ENCODE measurements at regions not wholly inside any gene's neighbourhood (a gene's known extent, or its start where the extent isn't known, plus 50 kb on each side); places are given as distances from the start of the nearest gene placed in this dataset.

DNA sequence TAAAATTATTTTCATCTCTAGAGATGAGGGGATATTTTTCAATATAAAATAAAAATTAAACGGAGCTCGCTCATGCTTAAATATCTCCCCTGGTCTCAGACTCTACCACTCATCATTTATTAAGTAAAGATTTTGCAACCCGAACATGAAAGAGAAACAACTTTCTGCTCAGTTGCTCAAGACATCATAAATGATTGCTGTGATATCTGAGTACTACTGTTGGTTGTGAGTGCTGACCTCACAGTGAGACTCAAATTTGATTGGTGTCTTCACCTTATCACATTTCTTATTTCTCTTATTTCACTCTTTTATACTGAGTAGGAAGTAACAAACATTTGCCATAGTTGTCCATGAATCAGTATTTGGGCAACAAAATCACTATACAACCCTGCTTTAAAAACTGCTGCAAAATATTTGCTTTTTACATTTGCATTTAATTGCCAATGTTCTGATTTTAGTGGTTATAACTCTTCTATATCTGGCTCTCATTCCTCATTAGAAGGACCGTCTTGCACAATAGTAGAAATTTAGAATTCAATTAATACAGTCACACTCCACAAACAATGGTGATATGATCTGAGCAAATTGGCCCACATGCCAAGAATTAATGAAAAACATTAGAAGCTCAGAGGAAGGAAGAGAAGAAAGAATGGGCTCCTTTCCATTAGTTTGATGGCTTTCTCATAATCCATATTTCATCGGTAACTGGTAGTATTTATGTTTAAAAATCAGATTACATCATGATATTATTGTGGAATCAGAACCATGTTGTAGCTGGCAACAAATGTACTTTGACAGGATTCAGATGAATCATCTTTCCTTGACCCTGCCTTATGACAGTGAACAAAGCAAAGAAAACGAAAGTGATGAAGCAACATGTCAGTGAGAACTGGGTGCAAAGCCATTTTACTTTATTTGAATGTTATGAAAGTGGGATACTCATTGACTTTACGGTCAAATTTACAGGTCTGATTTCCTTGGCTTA, 973.6 kb upstream of the TENM4 start:
- Histone ChIP-seq H3K9me3 (no peaks in the 10 kb centered on the region), H3K27ac (no peak overlapping the region), H3K36me3 (no peaks in the 10 kb centered on the region), H3K27me3 (no peaks in the 10 kb centered on the region), H3K4me3 (no peak overlapping the region), H3K4me1 (ENCODE audit: insufficient read depth) (no peaks in the 10 kb centered on the region)
- WGBS, 3 donors, result 56 to 61% (median 58%) methylated on average over 7 of the region's 7 CpGs
- no peak for DNase-seq
- TF ChIP-seq, protein P1, sequence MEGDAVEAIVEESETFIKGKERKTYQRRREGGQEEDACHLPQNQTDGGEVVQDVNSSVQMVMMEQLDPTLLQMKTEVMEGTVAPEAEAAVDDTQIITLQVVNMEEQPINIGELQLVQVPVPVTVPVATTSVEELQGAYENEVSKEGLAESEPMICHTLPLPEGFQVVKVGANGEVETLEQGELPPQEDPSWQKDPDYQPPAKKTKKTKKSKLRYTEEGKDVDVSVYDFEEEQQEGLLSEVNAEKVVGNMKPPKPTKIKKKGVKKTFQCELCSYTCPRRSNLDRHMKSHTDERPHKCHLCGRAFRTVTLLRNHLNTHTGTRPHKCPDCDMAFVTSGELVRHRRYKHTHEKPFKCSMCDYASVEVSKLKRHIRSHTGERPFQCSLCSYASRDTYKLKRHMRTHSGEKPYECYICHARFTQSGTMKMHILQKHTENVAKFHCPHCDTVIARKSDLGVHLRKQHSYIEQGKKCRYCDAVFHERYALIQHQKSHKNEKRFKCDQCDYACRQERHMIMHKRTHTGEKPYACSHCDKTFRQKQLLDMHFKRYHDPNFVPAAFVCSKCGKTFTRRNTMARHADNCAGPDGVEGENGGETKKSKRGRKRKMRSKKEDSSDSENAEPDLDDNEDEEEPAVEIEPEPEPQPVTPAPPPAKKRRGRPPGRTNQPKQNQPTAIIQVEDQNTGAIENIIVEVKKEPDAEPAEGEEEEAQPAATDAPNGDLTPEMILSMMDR (IDR thresholded peaks at IDR 0.05), result no peak
- no peak for TF ChIP-seq EP300 (IDR thresholded peaks at IDR 0.05)
- no peak for TF ChIP-seq POLR2A (IDR thresholded peaks at IDR 0.05)
- intact Hi-C loops (cut with DNase I), result no loop called here

DNA sequence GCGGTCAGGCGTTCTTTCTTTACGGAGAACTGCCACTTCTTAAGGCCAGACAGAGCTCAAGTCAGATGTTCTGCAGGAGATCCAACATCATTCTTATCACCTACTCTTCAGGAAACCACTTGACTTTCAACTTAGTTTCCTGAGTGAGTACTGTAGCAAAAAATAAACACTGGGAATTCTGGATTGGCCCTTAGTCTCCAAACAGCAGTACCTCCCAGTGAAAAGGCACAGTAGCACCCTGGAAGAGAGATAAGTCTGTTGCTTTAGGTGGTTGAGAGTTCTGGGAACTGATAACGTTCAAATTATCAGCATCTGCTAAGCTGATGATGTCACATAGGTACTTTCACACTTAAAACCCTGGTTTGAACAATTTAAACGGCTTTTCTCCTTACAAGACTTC, 971.8 kb upstream of the TENM4 start:
- no peaks in the 10 kb centered on the region for H3K27me3 ChIP-seq
- no peaks in the 10 kb centered on the region for H3K36me3 ChIP-seq
- intact Hi-C loops (cut with DNase I), result no loop called here
- no peak for TF ChIP-seq EP300 (IDR thresholded peaks at IDR 0.05)
- TF ChIP-seq, protein P1 (IDR thresholded peaks at IDR 0.05), result no peak
- no peak for TF ChIP-seq POLR2A (IDR thresholded peaks at IDR 0.05)
- H3K27ac ChIP-seq, result no peak overlapping the region
- H3K4me1 ChIP-seq (ENCODE audit: insufficient read depth), result no peaks in the 10 kb centered on the region
- H3K4me3 ChIP-seq, result no peak overlapping the region
- no peaks in the 10 kb centered on the region for H3K9me3 ChIP-seq
- 74 to 80% (median 78%) methylated on average over 5 of the region's 5 CpGs for WGBS, 3 donors
- no peak for DNase-seq

DNA sequence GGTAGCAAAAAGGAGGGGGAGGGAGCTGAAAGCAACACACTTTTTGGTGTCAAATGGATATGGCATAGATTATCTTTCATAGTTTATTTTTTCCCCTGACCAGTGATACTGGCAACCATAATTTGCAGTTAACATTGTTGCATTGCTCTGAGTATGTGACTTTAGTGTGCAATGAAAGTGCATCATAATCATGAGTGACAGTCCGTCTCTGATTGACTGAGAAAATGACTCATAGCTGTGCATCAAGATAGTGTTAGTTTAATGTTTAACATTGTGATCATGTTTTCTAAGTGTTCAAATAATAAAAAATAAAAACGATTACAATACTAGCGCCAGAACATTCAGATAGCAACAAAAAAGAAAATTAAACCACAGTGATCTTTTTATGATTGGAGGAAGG, 952.4 kb upstream of the TENM4 start:
- H3K9me3 ChIP-seq, result no peaks in the 10 kb centered on the region
- no peaks in the 10 kb centered on the region for H3K4me1 ChIP-seq (ENCODE audit: insufficient read depth)
- DNase-seq, result no peak
- intact Hi-C loops (cut with DNase I), result no loop called here
- H3K27me3 ChIP-seq, result no peaks in the 10 kb centered on the region
- H3K27ac ChIP-seq, result no peak overlapping the region
- TF ChIP-seq EP300 (IDR thresholded peaks at IDR 0.05), result no peak
- TF ChIP-seq, protein P1 (IDR thresholded peaks at IDR 0.05), result no peak
- TF ChIP-seq POLR2A (IDR thresholded peaks at IDR 0.05), result no peak
- WGBS, 3 donors, result 58 to 74% (median 69%) methylated on average over 3 of the region's 3 CpGs
- H3K36me3 ChIP-seq, result no peaks in the 10 kb centered on the region
- no peak overlapping the region for H3K4me3 ChIP-seq

GRCh38 chr11:80390505-80390904, 949.7 kb upstream of the TENM4 start:
- no peaks in the 10 kb centered on the region for H3K27me3 ChIP-seq
- no peaks in the 10 kb centered on the region for H3K4me1 ChIP-seq (ENCODE audit: insufficient read depth)
- H3K36me3 ChIP-seq, result no peaks in the 10 kb centered on the region
- no peak overlapping the region for H3K4me3 ChIP-seq
- TF ChIP-seq POLR2A (IDR thresholded peaks at IDR 0.05), result no peak
- no peak for TF ChIP-seq EP300 (IDR thresholded peaks at IDR 0.05)
- TF ChIP-seq, protein P1 (IDR thresholded peaks at IDR 0.05), result no peak
- intact Hi-C loops (cut with DNase I), result no loop called here
- 64 to 79% (median 74%) methylated on average over 2 of the region's 2 CpGs for WGBS, 3 donors
- no peak overlapping the region for H3K27ac ChIP-seq
- no peaks in the 10 kb centered on the region for H3K9me3 ChIP-seq
- no peak for DNase-seq
